HTR-8/SVneo (cell line): ENCODE measurements at regions not wholly inside any gene's neighbourhood (a gene's known extent, or its start where the extent isn't known, plus 50 kb on each side); places are given as distances from the start of the nearest gene placed in this dataset.
"Not testable (repeated sequence)": the region's sequence is repeated elsewhere in the genome, so short reads cannot be mapped to it uniquely, and the experiment has no call there.

Experiments used
- DNase-seq: peaks from one replicate; pipeline ENCODE4 v3.0.0; 2011; ENCODE audit warnings: low spot score, mixed read lengths; ENCODE audit not compliant: insufficient read length
- FAIRE-seq: peaks from 2 replicates; lab custom pipeline; 2011; peaks lifted over from hg19 to GRCh38; lab: Jason Lieb, UNC

- not testable (repeated sequence) for DNase-seq, FAIRE-seq
These were observed 154.6 kb upstream of the POGK start for GRCh38 chr1:166684669-166685068.

- no peak for FAIRE-seq
- no peak for DNase-seq
These were observed 154.1 kb upstream of the POGK start for GRCh38 chr1:166685200-166685599.

GRCh38 chr1:166685891-166686290, 153.4 kb upstream of the POGK start:
- not testable (repeated sequence) for FAIRE-seq, DNase-seq

GRCh38 chr1:166690596-166690995, 148.7 kb upstream of the POGK start:
- not testable (repeated sequence) for FAIRE-seq, DNase-seq

GRCh38 chr1:166691476-166691875, 147.8 kb upstream of the POGK start:
- no peak for DNase-seq
- FAIRE-seq, result no peak

- FAIRE-seq (no peak), DNase-seq (no peak)
These were observed 146.9 kb upstream of the POGK start for GRCh38 chr1:166692346-166692745.

- FAIRE-seq, result no peak
- no peak for DNase-seq
These were observed 146.1 kb upstream of the POGK start for GRCh38 chr1:166693158-166693557.

GRCh38 chr1:166693673-166694297, 145.5 kb upstream of the POGK start:
- no peak for FAIRE-seq
- no peak for DNase-seq

GRCh38 chr1:166695115-166695514, 144.2 kb upstream of the POGK start:
- DNase-seq (no peak), FAIRE-seq (no peak)

- FAIRE-seq, DNase-seq: not testable (repeated sequence)
These were observed 143.4 kb upstream of the POGK start for GRCh38 chr1:166695834-166696233.

GRCh38 chr1:166698771-166699170, 140.5 kb upstream of the POGK start:
- FAIRE-seq (no peak), DNase-seq (no peak)

GRCh38 chr1:166699613-166700012, 139.7 kb upstream of the POGK start:
- DNase-seq, result no peak
- no peak for FAIRE-seq

- no peak for DNase-seq
- FAIRE-seq, result no peak
These were observed 138.6 kb upstream of the POGK start for GRCh38 chr1:166700696-166701095.

- DNase-seq, result no peak
- FAIRE-seq, result no peak
These were observed 137.6 kb upstream of the POGK start for GRCh38 chr1:166701603-166702100.

GRCh38 chr1:166703141-166703540, 136.1 kb upstream of the POGK start:
- FAIRE-seq, result no peak

GRCh38 chr1:166703726-166704462, 135.4 kb upstream of the POGK start:
- FAIRE-seq (no peak), DNase-seq (no peak)

More at GRCh38 chr1:166703141-166703540, 136.1 kb upstream of the POGK start:
- DNase-seq, result no peak

- no peak for DNase-seq
- no peak for FAIRE-seq
These were observed 133.6 kb upstream of the POGK start for GRCh38 chr1:166705376-166706289.

GRCh38 chr1:166716620-166717019, 122.7 kb upstream of the POGK start:
- FAIRE-seq, result no peak

GRCh38 chr1:166721145-166721544, 118.1 kb upstream of the POGK start:
- no peak for FAIRE-seq
- DNase-seq, result no peak

More at GRCh38 chr1:166716620-166717019, 122.7 kb upstream of the POGK start:
- no peak for DNase-seq

- FAIRE-seq, result no peak
- DNase-seq, result no peak
These were observed 108.9 kb upstream of the POGK start for GRCh38 chr1:166730299-166730888.
